HFFc6 (cell line): ENCODE measurements at regions not wholly inside any gene's neighbourhood (a gene's known extent, or its start where the extent isn't known, plus 50 kb on each side); places are given as distances from the start of the nearest gene placed in this dataset.

ENCODE experiments used
- DNase-seq: peaks from one replicate; pipeline ENCODE4 v3.0.0-alpha.2; 2018
- H3K27ac Mint-ChIP-seq: 2 replicates; pipeline ENCODE4 v1.8.0; 2020; ENCODE audit warnings: mild to moderate bottlenecking, mixed read lengths
- H3K27me3 Mint-ChIP-seq: 2 replicates; pipeline ENCODE4 v1.8.0; 2021; ENCODE audit warnings: mild to moderate bottlenecking, moderate library complexity, mixed read lengths; ENCODE audit not compliant: insufficient read depth
- H3K36me3 Mint-ChIP-seq: 2 replicates; pipeline ENCODE4 v1.8.0; 2021; ENCODE audit warnings: low read depth, mixed read lengths
- H3K4me1 Mint-ChIP-seq: 2 replicates; pipeline ENCODE4 v1.8.0; 2020; ENCODE audit warnings: low read depth, mixed read lengths
- H3K4me3 Mint-ChIP-seq: 2 replicates; pipeline ENCODE4 v1.8.0; 2020; ENCODE audit warnings: mild to moderate bottlenecking, moderate library complexity, mixed read lengths
- H3K9me3 Mint-ChIP-seq: 2 replicates; pipeline ENCODE4 v1.8.0; 2020; ENCODE audit warnings: mild to moderate bottlenecking, mixed read lengths
- TF ChIP-seq, protein P1 (sequence below): fragments of 200-600 bp; sonication (generic); IDR thresholded peaks from 2 replicates; pipeline ENCODE4 v1.5.0; 2021; ENCODE audit warnings: antibody characterized with exemption, mild to moderate bottlenecking

DNA sequence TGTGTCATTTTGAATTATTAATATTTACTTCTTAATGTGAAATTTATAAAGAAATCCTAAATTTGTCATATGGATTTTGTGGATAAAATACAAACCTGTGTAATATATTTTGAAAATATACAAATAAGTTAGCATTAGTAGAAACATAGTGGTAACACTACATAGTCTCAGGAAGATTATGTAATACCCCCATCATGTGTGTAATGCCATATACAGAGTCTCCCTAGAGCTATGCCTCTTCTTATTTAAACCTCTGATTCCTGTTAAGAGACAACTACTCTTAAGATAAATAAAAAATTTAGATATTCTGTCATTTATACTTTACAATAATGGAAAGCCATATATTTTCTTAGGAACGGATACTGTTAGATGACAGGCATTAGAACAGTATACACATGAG, 2012.0 kb upstream of the LRRTM1 start:
- no peak overlapping the region for H3K4me3 Mint-ChIP-seq
- no peak for DNase-seq
- TF ChIP-seq, protein P1, sequence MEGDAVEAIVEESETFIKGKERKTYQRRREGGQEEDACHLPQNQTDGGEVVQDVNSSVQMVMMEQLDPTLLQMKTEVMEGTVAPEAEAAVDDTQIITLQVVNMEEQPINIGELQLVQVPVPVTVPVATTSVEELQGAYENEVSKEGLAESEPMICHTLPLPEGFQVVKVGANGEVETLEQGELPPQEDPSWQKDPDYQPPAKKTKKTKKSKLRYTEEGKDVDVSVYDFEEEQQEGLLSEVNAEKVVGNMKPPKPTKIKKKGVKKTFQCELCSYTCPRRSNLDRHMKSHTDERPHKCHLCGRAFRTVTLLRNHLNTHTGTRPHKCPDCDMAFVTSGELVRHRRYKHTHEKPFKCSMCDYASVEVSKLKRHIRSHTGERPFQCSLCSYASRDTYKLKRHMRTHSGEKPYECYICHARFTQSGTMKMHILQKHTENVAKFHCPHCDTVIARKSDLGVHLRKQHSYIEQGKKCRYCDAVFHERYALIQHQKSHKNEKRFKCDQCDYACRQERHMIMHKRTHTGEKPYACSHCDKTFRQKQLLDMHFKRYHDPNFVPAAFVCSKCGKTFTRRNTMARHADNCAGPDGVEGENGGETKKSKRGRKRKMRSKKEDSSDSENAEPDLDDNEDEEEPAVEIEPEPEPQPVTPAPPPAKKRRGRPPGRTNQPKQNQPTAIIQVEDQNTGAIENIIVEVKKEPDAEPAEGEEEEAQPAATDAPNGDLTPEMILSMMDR, result no peak
- no peaks in the 10 kb centered on the region for H3K4me1 Mint-ChIP-seq
- no peaks in the 10 kb centered on the region for H3K27me3 Mint-ChIP-seq
- no peak overlapping the region for H3K27ac Mint-ChIP-seq
- H3K9me3 Mint-ChIP-seq, result peaks cover 3% of the 10 kb centered on the region; the same call in 1 of the 2 replicates
- H3K36me3 Mint-ChIP-seq, result no peaks in the 10 kb centered on the region

DNA sequence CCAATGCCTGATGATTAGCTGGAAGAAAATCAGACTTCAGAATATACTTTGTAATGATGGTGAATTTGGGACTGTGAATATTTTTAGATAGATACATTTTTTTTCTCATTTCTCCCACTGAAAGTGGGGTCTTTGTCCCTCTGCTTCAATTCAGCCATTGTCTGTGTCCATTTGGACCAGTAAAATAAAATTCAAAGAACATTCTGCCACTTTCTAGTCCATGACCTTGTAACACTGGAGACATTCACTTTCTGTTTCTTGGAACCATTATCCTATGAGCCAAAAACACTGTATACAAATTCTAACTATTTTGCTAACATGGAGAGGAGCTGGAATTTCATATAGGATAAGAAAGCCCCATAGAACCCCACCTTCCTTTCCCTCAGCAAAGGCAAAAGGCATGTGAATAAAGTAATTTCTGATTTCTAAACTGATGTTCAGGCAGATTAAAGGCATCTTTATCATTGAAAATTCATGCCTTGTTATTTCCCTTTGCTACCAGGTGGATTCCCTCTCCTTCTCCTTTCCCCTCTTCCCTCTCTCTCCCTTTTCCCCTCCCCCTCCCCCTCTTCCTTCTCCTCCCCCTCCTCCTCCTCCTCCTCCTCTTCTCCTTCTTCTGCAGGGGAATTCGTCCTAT, 2010.4 kb upstream of the LRRTM1 start:
- Mint-ChIP-seq H3K27ac (no peak overlapping the region), H3K27me3 (no peaks in the 10 kb centered on the region), H3K4me1 (no peaks in the 10 kb centered on the region), H3K4me3 (no peak overlapping the region), H3K36me3 (no peaks in the 10 kb centered on the region), H3K9me3 (0 out of 2 replicates have a peak, but pooled peaks cover 8% of the 10 kb centered on the region)
- no peak for DNase-seq
- TF ChIP-seq, protein P1, result no peak

DNA sequence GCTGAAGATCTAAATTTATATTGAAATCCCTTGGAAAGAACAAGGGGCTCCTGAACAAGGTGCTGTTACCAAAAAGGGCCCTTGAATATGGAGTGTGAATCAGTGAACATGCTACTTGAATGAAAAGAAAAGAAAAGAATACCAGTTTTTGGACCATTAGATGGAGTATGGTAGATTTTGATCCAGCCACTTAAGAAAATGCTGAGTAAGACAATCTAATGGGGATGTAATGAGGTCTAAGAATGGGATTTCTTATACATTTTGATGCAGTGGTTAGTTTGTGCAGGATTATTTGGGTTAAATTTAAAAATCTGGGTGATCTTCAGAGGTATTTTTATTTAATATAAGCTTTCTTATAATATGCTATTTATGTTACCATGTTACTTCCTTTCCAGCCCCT, 2003.0 kb upstream of the LRRTM1 start:
- Mint-ChIP-seq H3K27me3 (no peaks in the 10 kb centered on the region), H3K9me3 (peaks cover 18% of the 10 kb centered on the region; the same call in 1 of the 2 replicates), H3K4me1 (no peaks in the 10 kb centered on the region), H3K4me3 (no peak overlapping the region), H3K27ac (no peak overlapping the region), H3K36me3 (no peaks in the 10 kb centered on the region)
- TF ChIP-seq, protein P1, result no peak
- DNase-seq, result no peak

DNA sequence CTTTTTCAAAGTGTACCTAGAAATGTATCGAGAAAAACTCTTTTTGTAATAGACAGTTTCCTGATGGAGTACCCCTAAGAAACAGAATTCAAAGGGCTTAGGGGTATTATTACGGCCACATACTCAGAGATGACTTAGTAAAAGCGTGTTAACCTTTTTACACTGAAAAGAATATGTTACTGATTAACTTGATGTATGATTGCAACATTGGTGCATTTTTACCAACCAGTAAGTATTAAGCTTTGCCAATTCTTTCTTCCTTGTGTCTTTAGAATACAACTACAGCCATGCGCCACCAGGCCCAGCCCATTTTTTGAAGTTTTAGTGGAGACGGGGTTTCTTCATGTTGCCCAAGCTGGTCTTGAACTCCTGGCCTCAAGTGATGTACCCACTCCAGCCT, 1997.0 kb upstream of the LRRTM1 start:
- TF ChIP-seq, protein P1, result no peak
- Mint-ChIP-seq H3K4me3 (no peak overlapping the region), H3K27me3 (no peaks in the 10 kb centered on the region), H3K27ac (no peak overlapping the region), H3K4me1 (no peaks in the 10 kb centered on the region), H3K9me3 (peaks cover 19% of the 10 kb centered on the region), H3K36me3 (no peaks in the 10 kb centered on the region)
- no peak for DNase-seq

DNA sequence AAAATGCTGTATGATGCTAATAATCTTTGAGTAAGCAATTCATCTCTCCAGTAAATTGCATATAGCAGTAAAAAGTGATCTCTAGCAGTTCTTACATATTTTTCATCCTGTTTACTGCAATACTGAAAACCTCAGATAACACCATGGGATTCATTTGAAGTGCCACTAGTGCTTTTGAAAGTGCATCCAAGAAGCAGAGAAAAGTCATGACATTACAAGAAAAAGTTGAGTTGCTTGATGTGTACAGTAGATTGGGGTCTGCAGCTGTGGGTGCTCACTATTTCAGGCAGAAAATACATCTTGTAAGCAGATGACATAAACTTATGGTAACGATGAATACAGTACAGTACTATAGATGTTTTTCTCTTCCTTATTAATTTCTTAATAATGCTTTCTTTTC, 1984.9 kb upstream of the LRRTM1 start:
- Mint-ChIP-seq H3K27me3 (no peaks in the 10 kb centered on the region), H3K4me1 (no peaks in the 10 kb centered on the region), H3K36me3 (no peaks in the 10 kb centered on the region), H3K9me3 (peaks cover 17% of the 10 kb centered on the region), H3K4me3 (no peak overlapping the region), H3K27ac (no peak overlapping the region)
- DNase-seq, result no peak
- TF ChIP-seq, protein P1, result no peak
